Activated T-helper 2 cell treated with anti-CD3 and anti-CD28 coated beads, Interferon-gamma antibody, Interleukin-2, Interleukin-4, amounts not matched to agents 10 μg/mL and 5 μg/mL and 100 μg/mL, durations not matched to agents 14 hours and 24 hours and 36 hours (primary cell): ENCODE measurements at regions not wholly inside any gene's neighbourhood (a gene's known extent, or its start where the extent isn't known, plus 50 kb on each side); places are given as distances from the start of the nearest gene placed in this dataset.
A peak's percentile ranks its signal among the peaks of the same experiment; 100 is the strongest.
"Not testable (repeated sequence)": the region's sequence is repeated elsewhere in the genome, so short reads cannot be mapped to it uniquely, and the experiment has no call there.

ENCODE experiments used
- DNase-seq: peaks from one replicate; pipeline ENCODE4 v3.0.0; 2021; ENCODE audit warnings: low spot score
- H3K27ac Mint-ChIP-seq: one replicate; pipeline ENCODE4 v1.8.0; 2021; ENCODE audit warnings: mixed read lengths
- H3K27me3 Mint-ChIP-seq: one replicate; pipeline ENCODE4 v1.8.0; 2021; ENCODE audit warnings: low read depth, mixed read lengths
- H3K36me3 Mint-ChIP-seq: one replicate; pipeline ENCODE4 v1.8.0; 2021; ENCODE audit warnings: low read depth, mixed read lengths
- H3K4me1 Mint-ChIP-seq: one replicate; pipeline ENCODE4 v1.8.0; 2021; ENCODE audit warnings: low read depth, mixed read lengths
- H3K4me3 Mint-ChIP-seq: one replicate; pipeline ENCODE4 v1.8.0; 2021; ENCODE audit warnings: low read depth, mild to moderate bottlenecking, moderate library complexity, mixed read lengths
- H3K9me3 Mint-ChIP-seq: one replicate; pipeline ENCODE4 v1.8.0; 2021; ENCODE audit warnings: mixed read lengths
- intact Hi-C: fragments of 100-400 bp; cut with micrococcal nuclease; formaldehyde crosslinking; loops from one replicate; pipeline ENCODE4 v1.15.1; 2023

DNA sequence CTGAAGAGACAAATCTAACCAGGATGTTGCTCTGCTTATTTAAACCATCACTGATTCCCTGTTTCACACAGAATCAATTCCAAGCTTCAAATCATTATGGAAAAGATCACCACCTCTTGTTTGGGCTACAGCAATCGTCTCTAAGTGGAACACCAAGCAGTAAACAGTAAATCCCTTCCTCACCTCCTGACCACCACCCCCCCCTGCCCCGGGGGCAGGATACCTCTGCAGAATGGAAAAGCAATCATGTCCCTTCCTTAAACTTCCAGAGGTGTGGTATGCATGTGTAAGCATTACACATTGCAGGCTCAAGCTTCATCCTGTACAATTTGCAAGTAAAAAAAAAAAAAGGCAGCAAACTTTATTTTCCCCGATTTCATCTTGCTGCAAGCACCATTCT is 373.8 kb downstream of the NPIPA8 start:
- Mint-ChIP-seq H3K4me1 (no peaks in the 10 kb centered on the region), H3K27ac (no peak overlapping the region), H3K4me3 (no peak overlapping the region), H3K27me3 (no peaks in the 10 kb centered on the region), H3K36me3 (no peaks in the 10 kb centered on the region), H3K9me3 (no peaks in the 10 kb centered on the region)
- intact Hi-C loops: no loop called here
- DNase-seq: no peak

DNA sequence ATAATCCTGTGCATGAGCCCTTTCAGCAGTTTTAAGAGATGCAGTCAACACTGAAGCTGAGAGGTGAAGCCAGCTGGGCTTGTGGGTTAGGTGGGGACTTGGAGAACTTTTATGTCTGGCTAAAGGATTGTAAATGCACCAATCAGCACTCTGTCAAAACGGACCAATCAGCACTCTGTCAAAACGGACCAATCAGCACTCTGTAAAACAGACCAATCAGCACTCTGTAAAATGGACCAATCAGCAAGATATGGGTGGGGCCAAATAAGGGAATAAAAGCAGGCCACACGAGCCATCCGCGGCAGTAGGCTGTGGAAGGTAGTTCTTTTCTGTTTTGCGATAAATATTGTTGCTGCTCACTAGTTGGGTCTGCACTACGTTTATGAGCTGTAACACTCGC is 374.7 kb downstream of the NPIPA8 start:
- H3K27me3 Mint-ChIP-seq, H3K27ac Mint-ChIP-seq, H3K4me3 Mint-ChIP-seq, H3K9me3 Mint-ChIP-seq, intact Hi-C loops, H3K4me1 Mint-ChIP-seq, DNase-seq, H3K36me3 Mint-ChIP-seq: not testable (repeated sequence)

- Mint-ChIP-seq H3K4me3 (no peak overlapping the region), H3K4me1 (peaks cover 7% of the 10 kb centered on the region), H3K27me3 (peaks cover 16% of the 10 kb centered on the region), H3K27ac (no peak overlapping the region), H3K36me3 (no peaks in the 10 kb centered on the region), H3K9me3 (no peaks in the 10 kb centered on the region)
- no peak for DNase-seq
- intact Hi-C loops: no loop called here
These were observed 385.2 kb downstream of the NPIPA8 start for GRCh38 chr16:17951378-17951777.

- no peaks in the 10 kb centered on the region for H3K9me3 Mint-ChIP-seq
These were observed 386.6 kb downstream of the NPIPA8 start for GRCh38 chr16:17949982-17950250.

DNA sequence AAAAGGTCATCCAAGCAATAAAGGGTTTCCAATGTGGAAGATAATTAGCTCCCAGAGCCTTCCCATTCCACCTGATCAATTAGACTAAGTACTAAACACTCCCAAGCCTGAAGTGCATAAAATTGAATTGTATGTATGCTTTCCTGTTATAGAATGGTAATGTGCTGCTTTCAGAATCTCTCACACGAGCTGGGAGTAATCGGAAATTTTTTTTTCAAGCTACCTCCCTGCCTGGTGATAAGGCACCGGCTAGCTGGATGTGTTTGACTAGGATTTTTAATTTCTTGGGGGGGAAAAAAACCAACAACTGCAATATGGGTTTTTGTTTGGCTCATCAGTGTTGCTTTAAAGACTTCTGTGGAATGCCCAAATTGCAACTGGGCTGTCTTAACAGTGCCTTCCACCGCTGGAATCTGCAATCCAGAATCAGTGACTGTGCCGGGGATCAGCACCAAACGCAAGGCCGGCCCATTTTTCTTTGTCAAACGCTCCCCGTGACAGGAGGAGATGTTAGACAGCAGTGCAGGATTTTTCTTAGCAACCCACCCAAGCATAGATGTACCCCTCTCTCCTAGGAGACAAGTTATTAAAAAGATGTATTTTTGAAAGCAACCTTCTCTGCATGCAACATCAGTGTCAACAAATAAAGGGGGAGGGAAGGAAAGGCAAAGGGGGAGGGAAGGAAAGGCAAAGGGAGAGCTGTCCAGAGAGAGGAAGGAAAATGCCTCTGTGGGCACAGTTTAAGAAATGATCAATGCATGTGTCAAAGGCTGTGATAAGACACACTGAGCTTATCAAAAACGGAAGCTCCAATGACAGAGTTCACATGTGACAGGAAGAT is 387.2 kb downstream of the NPIPA8 start:
- peaks cover 6% of the 10 kb centered on the region for H3K4me1 Mint-ChIP-seq
- H3K9me3 Mint-ChIP-seq: no peaks in the 10 kb centered on the region
- H3K27me3 Mint-ChIP-seq: peaks cover 13% of the 10 kb centered on the region
- DNase-seq: no peak
- no peak overlapping the region for H3K27ac Mint-ChIP-seq
- no peaks in the 10 kb centered on the region for H3K36me3 Mint-ChIP-seq
- no peak overlapping the region for H3K4me3 Mint-ChIP-seq
- intact Hi-C loops: no loop called here

More at GRCh38 chr16:17949982-17950250, 386.6 kb downstream of the NPIPA8 start:
- H3K27ac Mint-ChIP-seq: no peak overlapping the region
- H3K27me3 Mint-ChIP-seq: peaks cover 16% of the 10 kb centered on the region
- H3K4me1 Mint-ChIP-seq: peaks cover 7% of the 10 kb centered on the region
- intact Hi-C loops: no loop called here
- DNase-seq: no peak
- H3K36me3 Mint-ChIP-seq: no peaks in the 10 kb centered on the region
- H3K4me3 Mint-ChIP-seq: no peak overlapping the region

- intact Hi-C loops: no loop called here
- H3K4me3 Mint-ChIP-seq: no peak overlapping the region
- H3K36me3 Mint-ChIP-seq: no peaks in the 10 kb centered on the region
- H3K27me3 Mint-ChIP-seq: peaks cover 14% of the 10 kb centered on the region
- H3K9me3 Mint-ChIP-seq: no peaks in the 10 kb centered on the region
- H3K4me1 Mint-ChIP-seq: peaks cover 5% of the 10 kb centered on the region
- no peak for DNase-seq
- H3K27ac Mint-ChIP-seq: no peak overlapping the region
These were observed 388.9 kb downstream of the NPIPA8 start for GRCh38 chr16:17947637-17948036.

- H3K9me3 Mint-ChIP-seq: no peaks in the 10 kb centered on the region
- peaks cover 14% of the 10 kb centered on the region for H3K27me3 Mint-ChIP-seq
- no peaks in the 10 kb centered on the region for H3K36me3 Mint-ChIP-seq
- no peak overlapping the region for H3K4me3 Mint-ChIP-seq
- intact Hi-C loops: no loop called here
- no peak for DNase-seq
- peaks cover 5% of the 10 kb centered on the region for H3K4me1 Mint-ChIP-seq
- H3K27ac Mint-ChIP-seq: no peak overlapping the region
These were observed 389.4 kb downstream of the NPIPA8 start for GRCh38 chr16:17947165-17947564.

DNA sequence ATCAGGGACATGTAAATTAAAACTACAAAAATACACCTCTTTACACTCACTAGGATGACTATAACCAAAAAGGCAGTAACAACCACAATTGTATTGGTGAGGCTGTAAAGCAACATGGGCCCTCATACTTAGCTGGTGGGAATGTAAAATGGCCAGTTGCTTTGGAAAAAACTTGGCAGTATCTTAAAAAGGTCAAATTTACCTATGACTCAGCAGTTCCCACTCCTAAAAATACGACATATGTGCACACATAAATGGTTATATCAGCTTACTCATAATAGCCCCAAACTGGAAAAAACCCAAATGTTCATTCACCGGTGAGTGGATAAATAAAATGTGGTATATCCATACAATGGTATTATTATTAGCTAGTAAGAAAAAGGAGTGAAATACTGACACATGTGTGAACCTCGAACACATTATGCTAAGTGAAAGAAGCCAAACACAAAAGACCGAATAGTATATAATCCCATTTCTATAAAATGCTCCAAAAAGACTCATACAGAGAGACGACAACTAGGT is 391.4 kb downstream of the NPIPA8 start:
- Mint-ChIP-seq H3K4me3 (no peak overlapping the region), H3K27me3 (peaks cover 18% of the 10 kb centered on the region), H3K36me3 (no peaks in the 10 kb centered on the region), H3K27ac (no peak overlapping the region), H3K4me1 (peaks cover 8% of the 10 kb centered on the region), H3K9me3 (no peaks in the 10 kb centered on the region)
- DNase-seq: no peak
- intact Hi-C loops: no loop called here

DNA sequence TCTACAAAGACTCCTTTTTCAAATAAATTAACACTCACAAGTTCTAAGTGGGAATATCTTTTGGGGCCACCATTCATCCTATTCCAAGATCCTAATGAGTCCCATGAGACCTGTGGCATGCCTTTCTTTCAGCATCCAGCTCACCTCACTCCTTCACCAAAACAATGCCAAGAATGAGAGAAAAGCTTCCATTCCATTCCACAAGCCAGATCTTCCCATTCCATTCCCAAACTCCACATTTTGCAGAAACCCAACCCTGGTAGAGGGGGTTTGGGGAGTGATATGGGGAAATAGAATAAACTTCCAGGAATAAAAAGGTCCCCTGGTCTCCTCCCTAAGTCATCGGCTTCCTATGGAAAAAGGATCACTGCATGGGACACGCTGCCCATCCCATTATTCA is 392.2 kb downstream of the NPIPA8 start:
- no peaks in the 10 kb centered on the region for H3K9me3 Mint-ChIP-seq

DNA sequence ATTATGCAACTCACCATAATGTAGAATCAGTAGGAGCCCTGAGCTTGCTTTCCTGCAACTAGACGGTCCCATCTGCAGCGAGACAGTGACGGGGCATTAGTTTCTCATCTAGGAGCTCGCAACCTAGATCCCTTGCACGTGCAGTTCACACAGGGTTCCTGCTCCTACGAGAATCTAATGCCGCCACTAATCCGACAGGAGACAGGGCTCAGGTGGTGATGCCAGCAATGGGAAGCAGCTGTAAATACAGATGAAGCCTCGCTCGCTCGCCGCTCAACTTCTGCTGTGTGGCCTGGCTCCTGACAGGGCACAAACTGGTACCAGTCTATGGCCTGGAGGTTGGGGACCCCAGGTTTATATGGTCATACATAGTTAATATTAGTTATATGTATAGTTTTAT is 394.5 kb downstream of the NPIPA8 start:
- intact Hi-C loops: no loop called here
- H3K27me3 Mint-ChIP-seq: peaks cover 6% of the 10 kb centered on the region
- H3K27ac Mint-ChIP-seq: no peak overlapping the region
- peaks cover 16% of the 10 kb centered on the region for H3K4me1 Mint-ChIP-seq
- H3K4me3 Mint-ChIP-seq: no peak overlapping the region
- no peaks in the 10 kb centered on the region for H3K9me3 Mint-ChIP-seq
- no peak for DNase-seq
- no peaks in the 10 kb centered on the region for H3K36me3 Mint-ChIP-seq

More for the DNA sequence above, 392.2 kb downstream of the NPIPA8 start:
- H3K27ac Mint-ChIP-seq: no peak overlapping the region
- peaks cover 12% of the 10 kb centered on the region for H3K27me3 Mint-ChIP-seq
- H3K4me1 Mint-ChIP-seq: peaks cover 9% of the 10 kb centered on the region
- no peak overlapping the region for H3K4me3 Mint-ChIP-seq
- no peaks in the 10 kb centered on the region for H3K36me3 Mint-ChIP-seq
- intact Hi-C loops: no loop called here
- DNase-seq: no peak

DNA sequence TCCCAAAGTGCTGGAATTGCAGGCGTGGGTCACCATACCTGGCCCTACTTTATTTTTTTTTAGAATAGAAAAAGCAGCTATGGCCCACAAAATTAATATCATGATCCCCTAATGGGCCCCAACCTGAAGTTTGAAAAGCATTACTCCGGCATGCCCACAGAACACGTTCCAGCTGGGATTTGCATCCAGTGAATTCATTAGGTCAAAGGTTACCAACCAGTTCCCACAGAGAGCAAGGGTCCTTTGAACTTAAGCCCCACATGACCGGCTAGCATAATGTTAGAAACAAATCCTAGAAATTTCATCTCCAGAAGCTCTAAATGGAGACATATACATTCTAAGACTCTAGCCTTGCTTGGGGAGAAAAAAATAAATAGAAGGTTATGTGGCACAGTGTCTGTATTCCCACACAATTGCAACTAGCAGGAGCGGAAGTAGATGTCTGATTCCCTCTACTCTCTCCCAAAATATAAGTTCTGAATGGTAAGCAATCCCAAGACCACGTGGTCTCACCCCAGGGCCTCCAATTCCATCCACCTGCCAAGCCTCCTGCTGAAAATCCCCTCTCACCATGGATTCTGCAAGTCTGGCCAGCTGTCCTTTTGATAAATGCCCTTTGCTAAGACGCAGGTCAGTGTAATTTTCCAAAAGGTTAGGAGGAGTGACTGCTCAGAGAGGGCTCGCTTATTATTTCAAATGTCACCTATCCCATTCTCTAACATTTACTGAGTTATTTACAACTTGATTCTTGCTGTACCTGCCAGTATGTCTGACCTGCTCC is 395.8 kb downstream of the NPIPA8 start:
- H3K4me3 Mint-ChIP-seq: no peak overlapping the region
- no peak for DNase-seq
- no peak overlapping the region for H3K27ac Mint-ChIP-seq
- intact Hi-C loops: no loop called here
- H3K4me1 Mint-ChIP-seq: peaks cover 16% of the 10 kb centered on the region
- H3K27me3 Mint-ChIP-seq: peaks cover 6% of the 10 kb centered on the region
- H3K9me3 Mint-ChIP-seq: no peaks in the 10 kb centered on the region
- H3K36me3 Mint-ChIP-seq: no peaks in the 10 kb centered on the region

DNA sequence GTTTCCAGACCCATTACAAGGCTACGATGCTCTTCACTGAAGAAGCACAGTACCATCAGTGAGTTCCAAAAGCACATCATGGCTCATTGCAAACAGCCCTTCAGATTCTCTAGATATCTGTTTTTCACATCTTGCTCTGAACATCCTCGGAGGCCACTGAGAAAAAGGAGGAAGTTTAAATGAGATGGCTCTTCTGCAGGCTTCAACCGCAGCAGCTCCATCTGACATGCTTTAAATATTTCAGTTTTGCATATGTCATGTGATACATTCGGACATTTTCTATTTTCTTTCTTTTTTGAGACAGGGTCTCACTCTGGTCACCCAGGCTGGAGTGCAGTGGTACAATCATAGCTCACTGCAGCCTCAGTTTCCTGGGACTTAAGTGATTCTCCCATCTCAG is 396.8 kb downstream of the NPIPA8 start:
- peak overlapping the region; percentile 49 for H3K27ac Mint-ChIP-seq
- no peaks in the 10 kb centered on the region for H3K9me3 Mint-ChIP-seq
- no peak overlapping the region for H3K4me3 Mint-ChIP-seq
- H3K27me3 Mint-ChIP-seq: peaks cover 6% of the 10 kb centered on the region
- DNase-seq: no peak
- intact Hi-C loops: no loop called here
- H3K36me3 Mint-ChIP-seq: no peaks in the 10 kb centered on the region
- H3K4me1 Mint-ChIP-seq: peaks cover 16% of the 10 kb centered on the region

GRCh38 chr16:17939122-17939536 is 397.4 kb downstream of the NPIPA8 start:
- Mint-ChIP-seq H3K4me1 (peaks cover 16% of the 10 kb centered on the region), H3K27me3 (peaks cover 6% of the 10 kb centered on the region), H3K36me3 (no peaks in the 10 kb centered on the region), H3K27ac (peak overlapping the region; percentile 49), H3K9me3 (no peaks in the 10 kb centered on the region), H3K4me3 (peak overlapping the region; percentile 65)
- intact Hi-C loops: no loop called here
- DNase-seq: no peak
